Stimulated activated CD8-positive, alpha-beta memory T cell treated with anti-CD3 and anti-CD28 coated beads, Interleukin-15, amount 100 ng/mL, for 1 hour (primary cell): ENCODE measurements at regions not wholly inside any gene's neighbourhood (a gene's known extent, or its start where the extent isn't known, plus 50 kb on each side); places are given as distances from the start of the nearest gene placed in this dataset.

Experiments used
- DNase-seq: peaks from one replicate; pipeline ENCODE4 v3.0.0-alpha.2; 2020; ENCODE audit warnings: low read depth

DNA sequence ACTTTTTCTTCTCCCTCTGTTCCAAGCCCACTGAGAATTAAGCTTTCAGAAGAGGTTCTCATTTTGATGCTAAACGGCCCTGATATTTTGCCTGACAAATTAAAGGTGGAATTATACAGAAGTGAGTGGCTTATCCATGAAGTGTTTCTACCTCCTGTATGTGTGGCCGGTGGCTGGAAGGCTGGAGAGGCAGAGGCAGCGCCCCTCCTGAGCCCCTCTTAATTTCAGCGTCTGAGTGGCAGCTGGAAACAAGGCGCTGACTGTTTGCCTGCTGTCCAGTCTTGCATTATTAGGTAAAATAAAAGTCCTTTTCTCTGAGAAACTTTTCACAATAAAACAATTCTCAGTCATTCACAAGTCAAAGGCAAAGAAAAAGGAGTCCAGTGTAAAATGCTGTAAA, 685.7 kb downstream of the MCTP2 start:
- no peak for DNase-seq

DNA sequence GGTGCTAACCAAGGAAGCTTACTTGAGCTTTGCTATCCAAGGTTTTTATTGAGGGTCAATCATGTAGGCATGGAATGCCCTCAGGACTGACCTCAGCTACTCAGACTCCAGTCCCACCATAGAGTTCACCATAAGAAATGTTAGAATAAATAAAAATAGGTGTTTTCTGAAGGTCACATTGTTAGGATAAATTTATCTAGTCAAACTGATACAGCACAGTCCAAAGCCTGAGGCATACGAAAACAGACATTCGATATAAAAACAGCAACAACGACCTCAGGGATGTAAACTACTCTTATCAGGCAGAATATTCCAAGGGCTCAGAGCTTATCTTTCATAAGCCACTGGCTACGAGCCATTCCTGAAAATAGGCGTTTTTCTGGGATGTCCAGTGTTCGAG, 690.6 kb downstream of the MCTP2 start:
- no peak for DNase-seq

DNA sequence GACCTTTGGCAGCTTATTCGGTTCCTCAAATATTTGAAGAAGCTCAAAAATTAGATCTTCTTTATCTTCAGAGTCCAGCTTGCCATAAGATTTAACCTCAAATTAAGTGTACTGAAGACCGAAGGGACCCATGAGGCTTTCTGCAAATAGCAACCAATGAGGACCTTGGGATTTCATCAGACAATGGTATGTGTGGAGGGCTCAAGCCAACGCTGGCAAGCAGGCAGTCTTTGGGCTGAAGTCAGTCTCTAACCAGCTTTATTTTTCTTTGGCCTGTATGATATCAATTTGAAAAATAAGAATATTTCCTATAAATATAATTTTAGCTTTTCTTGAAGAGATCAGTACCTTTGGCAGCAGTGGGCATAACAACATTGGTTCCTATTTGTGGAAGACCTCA, 692.7 kb downstream of the MCTP2 start:
- DNase-seq = no peak

DNA sequence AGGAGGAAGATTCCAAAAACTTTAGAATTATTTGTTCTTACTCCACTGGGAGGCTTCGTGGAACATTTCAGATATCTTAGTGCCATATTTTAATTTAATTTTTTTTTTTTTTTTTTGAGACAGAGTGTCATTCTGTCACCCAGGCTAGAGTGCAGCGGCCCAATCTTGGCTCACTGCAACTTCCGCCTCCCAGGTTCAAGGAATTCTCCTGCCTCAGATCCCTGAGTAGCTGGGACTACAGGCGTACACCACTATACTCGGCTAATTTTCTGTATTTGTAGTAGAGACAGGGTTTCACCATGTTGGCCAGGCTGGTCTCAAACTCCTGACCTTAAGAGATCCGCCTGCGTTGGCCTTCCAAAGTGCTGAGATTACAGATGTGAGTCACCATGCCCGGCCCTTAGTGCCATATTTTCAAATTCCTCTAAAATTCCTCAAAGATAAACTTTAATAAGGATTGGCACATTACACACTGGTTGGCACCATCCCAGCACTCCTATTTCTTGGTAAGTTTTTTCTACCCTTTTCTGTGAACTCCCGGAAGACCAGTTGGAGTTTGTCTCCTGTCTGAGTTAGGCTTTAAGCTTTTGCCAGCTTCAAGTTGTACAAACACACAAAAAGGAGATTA, 693.7 kb downstream of the MCTP2 start:
- no peak for DNase-seq

DNA sequence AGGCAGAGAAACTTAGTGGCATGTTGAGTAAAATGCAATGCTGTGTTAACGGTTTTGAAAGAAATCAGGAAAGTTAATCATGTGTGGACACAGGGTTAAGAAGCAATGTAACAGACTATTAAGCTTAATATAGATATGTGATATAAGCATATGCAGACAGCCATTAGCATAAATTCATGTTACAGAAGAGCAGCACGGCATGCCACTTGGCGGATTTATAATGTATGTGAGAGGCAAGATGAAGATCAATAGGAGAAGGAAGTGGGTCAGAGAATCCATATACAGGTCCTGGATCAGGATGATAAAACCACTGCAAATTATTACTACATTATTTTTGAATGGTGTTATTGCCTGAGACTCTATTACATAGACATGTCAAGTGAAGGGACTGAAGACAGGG, 694.3 kb downstream of the MCTP2 start:
- DNase-seq = no peak

DNA sequence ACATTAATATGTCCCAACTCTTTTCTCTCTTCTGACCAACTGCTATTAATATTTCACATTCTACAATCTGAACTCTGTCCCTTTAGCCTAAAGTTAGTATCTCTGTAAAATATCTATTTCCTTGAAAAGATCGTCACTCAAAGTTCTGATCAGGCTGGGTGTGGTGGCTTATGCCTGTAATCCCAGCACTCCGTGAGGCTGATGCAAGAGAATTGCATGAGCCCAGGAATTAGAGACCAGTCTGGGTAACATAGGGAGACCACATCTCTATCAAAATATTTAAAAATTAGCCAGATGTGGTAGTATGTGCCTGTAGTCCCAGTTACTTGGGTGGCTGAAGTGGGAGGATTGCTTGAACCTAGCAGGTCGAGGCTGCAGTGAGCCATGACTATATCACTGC, 695.6 kb downstream of the MCTP2 start:
- DNase-seq = no peak

DNA sequence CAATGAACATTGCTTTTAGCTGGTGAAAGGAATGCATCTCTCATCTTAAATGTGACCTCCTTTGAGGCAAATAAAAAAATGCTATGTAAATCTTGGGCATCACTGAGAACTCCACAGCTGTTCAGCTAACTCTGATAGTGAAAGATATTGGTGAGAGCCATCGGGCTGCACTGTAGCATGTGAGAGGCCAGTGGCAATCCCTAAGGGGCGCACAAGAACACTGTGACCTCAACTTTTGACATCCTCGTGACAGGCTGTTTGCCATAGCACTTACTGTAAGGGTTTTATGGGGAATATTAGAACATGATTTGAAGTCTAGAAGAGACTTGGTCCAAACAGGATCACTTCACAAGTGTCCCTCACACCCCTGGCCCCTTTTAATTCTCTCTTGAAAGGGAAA, 697.9 kb downstream of the MCTP2 start:
- no peak for DNase-seq

DNA sequence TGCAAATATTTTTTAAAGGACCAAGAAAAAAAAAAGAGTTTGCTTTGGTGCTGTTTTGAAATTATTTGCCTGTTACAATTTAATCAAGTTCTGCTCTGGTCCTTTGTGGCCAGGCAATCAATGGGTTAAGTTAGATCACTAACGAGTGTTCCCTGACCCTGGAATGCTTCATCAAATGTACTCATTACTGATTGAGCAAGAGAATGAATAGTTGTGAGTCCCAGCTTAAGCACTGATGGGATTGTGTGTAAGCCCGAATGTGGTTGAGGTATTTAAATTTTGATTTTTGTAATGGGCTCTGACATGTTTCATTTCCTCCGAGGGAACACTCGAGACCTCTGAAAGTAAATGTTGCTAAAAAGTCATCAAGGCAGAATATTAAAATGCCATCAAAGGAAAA, 699.1 kb downstream of the MCTP2 start:
- no peak for DNase-seq

DNA sequence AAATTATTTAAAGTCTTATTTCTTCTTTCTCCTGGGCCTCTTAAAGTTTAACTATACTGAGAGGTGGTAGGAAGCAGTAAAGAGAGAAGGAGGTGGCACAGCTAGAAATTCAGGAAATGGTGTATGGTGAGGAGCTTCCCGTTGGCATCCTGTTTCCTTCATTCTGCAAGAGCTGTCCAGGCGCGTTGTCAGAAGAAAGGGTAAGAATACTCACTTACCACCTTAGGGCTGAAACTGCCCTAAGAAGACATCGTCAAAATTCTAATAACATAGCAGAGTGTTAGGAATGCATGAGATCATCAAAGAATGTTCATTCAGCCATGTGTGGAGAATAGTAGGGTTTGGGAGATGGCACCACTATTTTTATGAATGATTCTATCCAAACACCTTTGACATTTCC, 699.6 kb downstream of the MCTP2 start:
- DNase-seq = no peak

DNA sequence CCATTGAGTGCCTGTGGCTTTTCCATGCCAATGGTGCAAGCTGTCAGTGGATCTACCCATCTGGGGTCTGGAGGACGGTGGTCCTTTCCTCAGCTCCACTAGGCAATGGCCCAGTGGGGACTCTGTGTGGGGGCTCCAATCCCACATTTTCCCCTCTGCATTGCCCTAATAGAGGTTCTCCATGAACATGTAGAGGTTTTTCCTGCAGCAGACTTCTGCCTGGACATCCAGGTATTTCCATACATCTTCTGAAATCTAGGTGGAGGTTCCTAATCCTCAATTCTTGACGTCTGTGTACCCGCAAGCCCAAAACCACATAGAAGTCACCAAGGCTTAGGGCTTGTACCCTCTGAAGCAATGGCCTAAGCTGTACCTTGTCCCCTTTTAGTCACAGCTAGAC, 703.1 kb downstream of the MCTP2 start:
- no peak for DNase-seq

DNA sequence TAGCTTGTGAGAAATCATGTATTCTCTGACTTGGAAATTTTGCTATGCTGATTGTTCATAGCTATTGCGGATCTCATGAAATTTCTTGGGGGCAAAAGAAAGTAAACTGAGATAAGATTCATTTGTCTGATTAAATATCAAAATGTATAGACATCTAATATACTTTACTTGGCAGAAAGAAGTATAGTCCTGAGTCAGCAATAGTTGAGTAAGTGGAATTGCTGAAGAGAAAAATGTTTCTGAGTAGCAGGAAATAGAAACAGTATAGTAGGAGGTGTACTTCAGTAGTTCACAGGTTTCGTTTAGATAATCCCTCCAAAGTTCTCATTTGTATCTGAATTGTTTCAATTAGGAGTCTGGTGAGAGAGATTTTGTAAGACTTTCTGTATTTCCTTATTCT, 705.9 kb downstream of the MCTP2 start:
- DNase-seq = no peak

DNA sequence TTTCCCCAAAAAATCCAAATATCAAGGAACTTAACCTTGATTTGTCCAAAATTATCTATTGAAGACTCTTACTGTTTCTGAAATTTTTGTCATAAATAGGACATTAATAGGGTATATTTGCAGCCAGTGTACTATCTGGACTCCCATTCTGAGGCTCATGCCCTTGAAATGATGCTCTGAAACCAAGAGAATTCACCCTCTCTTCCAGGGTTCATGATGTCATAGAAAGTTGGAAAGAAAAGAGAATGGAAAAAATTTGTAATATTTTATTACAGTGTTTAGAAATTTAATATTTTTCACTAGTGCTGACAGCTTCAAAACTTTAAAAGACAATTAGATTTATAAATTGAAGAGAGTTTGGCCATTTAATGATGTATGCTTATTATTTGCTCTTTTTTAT, 712.5 kb downstream of the MCTP2 start:
- DNase-seq = no peak

DNA sequence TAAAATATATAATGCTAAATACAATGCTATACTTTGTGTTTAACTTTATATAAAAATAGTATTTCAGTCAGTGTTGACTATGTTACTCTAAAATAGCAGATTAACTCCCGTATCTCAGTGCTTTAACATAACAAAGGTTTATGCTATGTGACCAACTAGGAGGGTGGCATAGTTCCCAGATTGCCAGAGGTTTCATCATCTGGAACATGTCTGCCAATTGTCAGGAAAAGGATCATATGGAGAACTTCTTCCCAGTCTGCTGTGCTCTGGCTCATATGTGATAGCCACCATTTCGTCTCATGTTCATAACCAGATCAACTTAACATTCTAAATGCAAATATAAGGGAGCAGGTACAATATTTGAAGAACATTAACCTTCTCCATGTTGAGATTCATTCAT, 720.2 kb downstream of the MCTP2 start:
- DNase-seq = no peak

DNA sequence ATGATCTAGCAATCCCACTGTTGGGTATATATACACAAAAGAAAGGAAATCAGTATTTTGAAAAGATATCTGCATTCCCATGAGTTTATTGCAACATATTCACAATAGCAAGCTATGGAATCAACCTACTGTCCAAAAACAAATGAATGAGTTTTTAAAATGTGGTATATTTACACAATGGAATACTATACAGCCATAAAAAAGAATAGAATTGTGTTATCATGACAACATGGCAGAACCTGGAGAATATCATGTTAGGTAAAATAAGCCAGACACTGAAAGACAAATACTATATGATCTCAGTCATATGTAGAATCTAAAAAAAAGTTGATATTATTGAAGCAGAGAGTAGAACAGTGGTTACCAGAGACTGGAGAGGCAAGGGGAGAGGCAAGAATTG, 732.6 kb downstream of the MCTP2 start:
- no peak for DNase-seq

DNA sequence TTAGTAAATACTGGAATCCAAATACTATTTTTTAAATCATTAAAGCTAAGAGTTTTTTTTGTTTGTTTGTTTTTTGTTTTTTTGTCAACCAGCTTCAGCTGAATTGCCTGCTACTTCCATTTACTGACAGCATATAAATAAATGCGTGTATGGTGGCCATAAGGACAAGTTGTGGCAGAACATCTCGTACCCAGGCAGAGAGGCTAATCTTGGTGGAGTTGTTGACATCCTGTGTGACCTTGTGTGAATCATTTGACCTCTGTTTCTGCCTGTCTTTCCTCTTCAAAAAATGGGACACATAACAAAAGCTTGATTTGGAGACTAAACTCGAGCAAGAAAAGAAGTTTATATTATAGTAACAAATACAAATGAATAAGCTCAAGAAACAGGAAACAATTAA, 734.2 kb downstream of the MCTP2 start:
- DNase-seq = no peak

DNA sequence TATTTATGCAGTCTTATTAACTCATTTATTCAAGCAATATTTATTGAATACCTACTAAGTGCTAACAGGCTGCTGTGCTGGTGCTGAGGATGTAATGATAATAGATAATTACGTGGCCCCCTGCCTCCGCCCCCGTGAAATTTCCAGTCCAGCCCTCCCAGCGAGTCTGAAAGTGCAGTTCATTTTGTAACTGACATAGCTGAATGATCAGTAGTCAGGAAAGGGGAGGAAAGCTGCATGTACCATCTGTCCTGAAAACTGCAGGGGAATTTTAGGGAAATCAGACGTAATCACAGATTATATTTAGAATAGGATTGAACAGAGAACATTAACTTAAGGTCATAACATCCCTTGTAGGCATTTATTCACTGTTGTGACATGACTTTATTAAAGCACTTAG, 736.8 kb downstream of the MCTP2 start:
- DNase-seq = no peak

DNA sequence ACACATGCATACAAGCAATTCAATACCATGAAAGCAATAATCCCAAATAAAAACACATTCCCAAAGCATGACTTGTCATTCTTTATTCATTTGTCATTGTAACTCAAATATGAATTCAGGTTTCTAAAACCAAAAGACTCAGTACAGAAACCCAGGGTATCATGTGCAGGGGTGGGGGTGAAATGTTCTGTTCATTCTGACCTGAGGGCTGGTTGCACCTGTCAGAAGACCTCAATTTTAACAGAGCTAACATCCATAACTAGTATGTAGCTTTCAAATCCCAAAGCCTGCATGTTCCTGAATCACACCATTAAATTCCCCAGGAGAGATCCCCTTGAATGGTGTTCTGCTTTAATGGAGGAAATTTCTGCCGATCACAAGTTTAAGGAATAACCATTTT, 738.7 kb downstream of the MCTP2 start:
- DNase-seq = no peak

DNA sequence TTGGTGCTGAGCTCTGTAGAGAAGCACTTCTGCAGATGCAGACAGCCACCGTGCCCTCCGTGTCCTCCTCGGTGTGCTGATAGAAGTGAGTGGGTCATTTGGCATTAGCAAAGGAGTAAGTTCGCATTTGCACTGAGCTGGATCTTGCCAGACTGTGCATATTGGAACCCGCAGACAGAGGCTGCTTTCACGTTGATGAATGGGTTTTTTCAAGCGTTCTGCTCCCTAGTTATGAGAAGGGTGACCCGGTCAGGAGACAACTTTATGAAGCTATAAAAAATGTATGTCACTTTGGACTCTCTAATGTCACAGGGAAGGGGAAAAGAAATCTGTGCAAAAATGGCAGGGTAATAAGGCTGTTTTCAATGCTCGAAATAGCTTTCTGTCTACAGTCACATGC, 739.4 kb downstream of the MCTP2 start:
- DNase-seq = no peak

DNA sequence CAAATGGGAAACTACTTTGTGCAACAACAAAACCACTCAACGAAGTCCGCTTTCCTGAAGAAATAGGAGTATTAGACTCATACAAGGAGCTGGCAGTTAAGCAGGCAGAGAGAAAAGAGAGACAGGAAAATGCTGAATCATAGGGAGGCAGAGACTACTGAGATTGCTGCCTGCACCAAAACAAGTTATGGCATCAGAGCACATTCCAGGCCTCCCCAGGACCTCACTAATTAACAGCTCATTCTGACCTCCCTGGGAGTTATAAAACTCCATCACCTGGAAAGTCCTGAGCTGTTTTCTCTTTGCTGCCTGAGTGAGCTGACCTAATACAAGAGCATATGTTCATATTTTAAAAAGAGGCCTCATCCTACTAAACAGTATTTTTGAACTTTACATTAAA, 741.0 kb downstream of the MCTP2 start:
- DNase-seq = no peak

DNA sequence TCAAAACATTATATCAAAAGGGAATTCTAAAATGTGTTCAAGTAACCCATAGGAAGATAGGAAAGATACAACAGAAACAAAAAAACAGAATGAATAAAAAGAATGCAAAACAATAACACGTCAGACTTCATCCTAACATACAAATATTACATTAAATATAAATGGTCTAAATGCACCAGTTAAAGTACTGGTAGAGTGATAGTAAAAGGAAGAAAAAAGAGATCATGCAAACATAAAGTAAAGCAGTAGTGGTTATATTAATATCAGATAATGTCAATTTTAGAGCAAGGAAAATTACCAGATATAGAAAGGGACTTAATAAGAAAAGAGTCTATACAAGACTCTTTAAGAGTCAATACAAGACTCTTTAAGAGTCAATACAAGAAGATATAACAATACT, 755.7 kb downstream of the MCTP2 start:
- DNase-seq = no peak

DNA sequence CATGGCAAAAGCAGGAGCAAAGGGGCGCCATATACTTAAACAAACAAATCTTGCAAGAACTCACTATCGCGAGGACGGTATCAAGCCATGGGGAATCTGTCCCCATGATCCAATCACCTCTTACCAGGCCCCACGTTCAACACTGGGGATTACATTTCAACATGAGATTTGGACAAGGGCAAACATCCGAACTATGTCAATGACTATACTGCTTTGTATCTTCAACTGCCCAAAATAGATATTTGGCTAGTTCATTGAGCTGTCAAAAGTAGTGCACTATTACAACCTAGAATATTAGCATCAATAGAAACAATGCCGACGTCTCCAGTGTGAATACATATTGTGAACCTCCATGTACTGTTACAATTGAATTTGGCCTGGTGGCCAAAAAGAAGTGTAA, 760.4 kb downstream of the MCTP2 start:
- DNase-seq = no peak

DNA sequence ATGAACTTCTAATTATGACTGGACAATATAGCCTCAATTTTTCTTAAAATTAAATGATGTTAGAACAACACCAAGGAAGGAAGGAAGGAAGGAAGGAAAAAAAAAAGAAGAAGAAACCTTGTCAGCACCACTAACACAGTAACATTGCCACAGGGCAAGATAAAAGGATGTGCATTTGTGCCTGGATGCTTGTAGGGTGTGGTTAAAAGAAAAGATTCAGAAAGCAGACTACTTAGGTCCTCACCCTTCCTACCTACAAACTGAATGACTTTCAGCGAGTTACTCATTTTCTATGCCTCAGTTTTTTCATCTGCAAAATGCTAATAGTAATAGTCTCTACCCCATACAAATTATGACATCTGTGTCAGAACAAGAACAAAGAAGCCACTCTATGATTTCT, 778.3 kb downstream of the MCTP2 start:
- DNase-seq = no peak

DNA sequence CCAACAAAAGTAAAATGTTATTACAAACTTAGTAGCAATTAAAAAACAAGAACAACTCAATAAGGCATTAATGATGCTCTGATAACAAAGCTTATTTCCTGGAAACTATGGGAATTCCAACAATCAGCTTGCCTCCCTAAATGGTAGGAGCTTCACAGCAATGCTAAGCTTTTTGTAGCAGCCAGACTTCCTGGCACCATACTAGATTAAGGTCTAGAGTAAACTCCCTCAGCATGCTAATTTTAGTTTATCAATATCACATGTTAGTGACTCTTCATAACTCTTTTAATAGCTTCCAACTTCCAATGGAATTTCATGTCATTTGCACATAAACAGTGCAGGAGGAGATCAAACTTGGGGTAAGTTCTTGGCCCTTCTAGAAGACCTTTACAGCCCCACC, 782.0 kb downstream of the MCTP2 start:
- no peak for DNase-seq

DNA sequence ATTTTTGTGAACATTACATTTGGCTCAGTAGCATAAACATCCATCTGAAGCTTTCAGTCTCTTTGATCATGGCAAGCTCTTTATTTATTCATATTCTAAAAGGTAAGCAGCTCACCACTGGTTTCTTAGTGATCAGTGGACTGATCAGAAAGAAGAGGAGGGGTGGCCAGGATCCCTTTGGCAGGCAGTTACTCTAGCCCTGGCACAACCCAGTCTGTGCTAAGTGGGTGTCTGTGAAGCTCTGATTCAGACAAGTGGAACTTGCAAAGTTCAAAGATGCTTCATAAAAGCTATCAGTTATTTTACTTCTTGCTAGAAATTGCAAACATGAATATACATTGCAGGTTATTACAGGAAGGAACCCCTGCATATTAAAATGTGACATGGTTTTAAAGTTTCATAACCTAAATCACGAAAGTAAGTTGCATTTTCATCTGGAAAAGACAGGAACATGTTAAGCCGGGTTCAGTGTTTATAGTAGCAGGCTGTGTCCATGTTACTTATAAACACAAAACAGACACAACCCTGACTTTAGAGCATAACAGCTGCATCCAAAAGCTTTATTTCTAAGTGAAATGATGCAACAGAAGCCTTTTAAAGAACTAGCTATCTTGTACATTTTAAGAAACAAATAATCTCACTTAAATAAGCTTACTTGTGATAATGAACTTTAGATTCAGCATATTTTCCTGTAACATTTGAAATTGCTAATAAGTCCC, 785.3 kb downstream of the MCTP2 start:
- no peak for DNase-seq
